H1 (cell line): ENCODE measurements at regions not wholly inside any gene's neighbourhood (a gene's known extent, or its start where the extent isn't known, plus 50 kb on each side); places are given as distances from the start of the nearest gene placed in this dataset.
"Not testable (repeated sequence)": the region's sequence is repeated elsewhere in the genome, so short reads cannot be mapped to it uniquely, and the experiment has no call there.

Experiments
- CTCF ChIA-PET: fragments of 300-600 bp; sonication (Branson Sonifier 250); formaldehyde crosslinking; loops from one replicate; lab custom pipeline; 2021; ENCODE audit not compliant: partially characterized antibody; lab: Charles Lee
- POLR2A ChIA-PET: fragments of 300-600 bp; sonication (Branson Sonifier 250); formaldehyde crosslinking; loops from one replicate; lab custom pipeline; 2021; ENCODE audit warnings: inconsistent platforms; ENCODE audit not compliant: partially characterized antibody; lab: Charles Lee
- DNase-seq, 2 experiments: peaks; one replicate each; pipeline versions ENCODE4 v3.0.0 to v3.0.0-alpha.2; 2010 to 2022; ENCODE audit warnings: low spot score in 2 of 2, low read depth in 1 of 2, mixed read lengths in 1 of 2
- FAIRE-seq: peaks from 2 replicates; lab custom pipeline; 2011; peaks lifted over from hg19 to GRCh38; lab: Jason Lieb, UNC
- H2AFZ ChIP-seq: 2 replicates; pipeline ENCODE4 v1.8.1; 2012; ENCODE audit warnings: low read length, inconsistent platforms
- H2AK5ac ChIP-seq: 2 replicates; pipeline ENCODE4 v1.6.1; 2013; ENCODE audit warnings: low read depth, low read length
- H2BK120ac ChIP-seq: replicated peaks from 2 replicates; pipeline ENCODE3; 2013; ENCODE audit warnings: low read depth, low read length, inconsistent platforms
- H2BK12ac ChIP-seq: 2 replicates; pipeline ENCODE4 v1.6.1; 2013; ENCODE audit warnings: low read depth, low read length
- H2BK15ac ChIP-seq: 2 replicates; pipeline ENCODE4 v1.6.1; 2013; ENCODE audit warnings: low read length
- H2BK20ac ChIP-seq: 2 replicates; pipeline ENCODE4 v1.6.1; 2013; ENCODE audit warnings: low read length
- H2BK5ac ChIP-seq: 2 replicates; pipeline ENCODE4 v1.6.1; 2013; ENCODE audit warnings: low read depth, low read length
- H3K14ac ChIP-seq: 2 replicates; pipeline ENCODE4 v1.6.1; 2013; ENCODE audit warnings: inconsistent platforms; ENCODE audit not compliant: insufficient read length
- H3K18ac ChIP-seq: 2 replicates; pipeline ENCODE4 v1.6.1; 2013; ENCODE audit warnings: low read length; ENCODE audit errors: extremely low read depth
- H3K23ac ChIP-seq: 2 replicates; pipeline ENCODE4 v1.6.1; 2013; ENCODE audit warnings: inconsistent platforms; ENCODE audit not compliant: insufficient read length
- H3K23me2 ChIP-seq: 2 replicates; pipeline ENCODE4 v1.6.1; 2013; ENCODE audit warnings: low read depth, low read length
- H3K27ac ChIP-seq: 2 replicates; pipeline ENCODE4 v1.6.1; 2011; ENCODE audit warnings: low read depth, low read length, inconsistent platforms
- H3K27me3 ChIP-seq, 4 experiments: replicated peaks in 1 of 4; 1 replicate in 1 of 4; 2 replicates in 3 of 4; pipeline versions ENCODE4 v1.6.1 to v1.8.1; 2011 to 2013; ENCODE audit warnings: low read length in 3 of 4, mild to moderate bottlenecking in 3 of 4, inconsistent platforms in 2 of 4, mixed read lengths in 2 of 4, moderate library complexity in 1 of 4; ENCODE audit not compliant: control insufficient read depth in 3 of 4, insufficient read depth in 3 of 4; ENCODE audit errors: extremely low read depth in 1 of 4
- H3K36me3 ChIP-seq, 4 experiments: 2 replicates each; pipeline versions ENCODE4 v1.6.1 to v1.8.1; 2011 to 2013; ENCODE audit warnings: mild to moderate bottlenecking in 4 of 4, low read length in 3 of 4, moderate library complexity in 2 of 4, control low read depth in 1 of 4, inconsistent platforms in 1 of 4; ENCODE audit not compliant: insufficient read depth in 4 of 4, control insufficient read depth in 2 of 4
- H3K4ac ChIP-seq: replicated peaks from 2 replicates; pipeline ENCODE3; 2013; ENCODE audit warnings: low read length, low read depth, mixed read lengths, inconsistent platforms; ENCODE audit not compliant: insufficient read length
- H3K4me1 ChIP-seq, 4 experiments: replicated peaks in 1 of 4; 1 replicate in 1 of 4; 2 replicates in 3 of 4; pipeline versions ENCODE4 v1.6.1 to v1.8.1; 2011 to 2013; ENCODE audit warnings: low read length in 3 of 4, inconsistent platforms in 2 of 4, mixed read lengths in 1 of 4; ENCODE audit not compliant: insufficient read depth in 4 of 4, control insufficient read depth in 3 of 4
- H3K4me2 ChIP-seq, 2 experiments: 2 replicates each; pipeline versions ENCODE4 v1.6.1 to v1.8.1; 2011 to 2013; ENCODE audit warnings: low read depth in 2 of 2, low read length in 2 of 2, control low read depth in 1 of 2, inconsistent platforms in 1 of 2, mild to moderate bottlenecking in 1 of 2; ENCODE audit not compliant: insufficient read depth in 1 of 2
- H3K4me3 ChIP-seq, 4 experiments: fragments of 200-600, 300-600 bp in 1 of 4; sonication (generic), shearing (Covaris generic), sonication (Bioruptor Twin) in 1 of 4; 2 replicates each; pipeline versions ENCODE4 v1.5.1 to v1.8.1; 2011 to 2016; ENCODE audit warnings: low read length in 4 of 4, low read depth in 3 of 4, control low read depth in 2 of 4, inconsistent platforms in 2 of 4, mild to moderate bottlenecking in 2 of 4, mixed read lengths in 1 of 4, moderate library complexity in 1 of 4; ENCODE audit not compliant: insufficient read depth in 2 of 4; ENCODE audit errors: extremely low read depth in 1 of 4
- H3K56ac ChIP-seq: replicated peaks from 2 replicates; pipeline ENCODE3; 2013; ENCODE audit warnings: low read depth, mild to moderate bottlenecking, mixed read lengths, low read length, inconsistent platforms; ENCODE audit not compliant: insufficient read length
- H3K79me1 ChIP-seq: 2 replicates; pipeline ENCODE4 v1.6.1; 2013; ENCODE audit warnings: low read depth, low read length, control low read depth
- H3K79me2 ChIP-seq, 2 experiments: 2 replicates each; pipeline versions ENCODE4 v1.6.1 to v1.8.1; 2012 to 2013; ENCODE audit warnings: low read length in 2 of 2, mild to moderate bottlenecking in 2 of 2, inconsistent platforms in 1 of 2; ENCODE audit not compliant: insufficient read depth in 2 of 2, control insufficient read depth in 1 of 2
- H3K9ac ChIP-seq, 4 experiments: replicated peaks in 1 of 4; 1 replicate in 1 of 4; 2 replicates in 3 of 4; pipeline versions ENCODE4 v1.6.1 to v1.8.1; 2011 to 2013; ENCODE audit warnings: low read depth in 3 of 4, low read length in 3 of 4, control low read depth in 2 of 4, mild to moderate bottlenecking in 2 of 4, moderate library complexity in 2 of 4, inconsistent platforms in 1 of 4; ENCODE audit errors: extremely low read depth in 1 of 4
- H3K9me3 ChIP-seq, 2 experiments: 2 replicates each; pipeline versions ENCODE4 v1.6.1 to v1.8.1; 2012 to 2013; ENCODE audit warnings: mild to moderate bottlenecking in 2 of 2, moderate library complexity in 2 of 2, control low read depth in 1 of 2, inconsistent platforms in 1 of 2, low read depth in 1 of 2, low read length in 1 of 2, mixed read lengths in 1 of 2; ENCODE audit not compliant: insufficient read depth in 2 of 2
- H4K20me1 ChIP-seq, 2 experiments: replicated peaks in 1 of 2; 2 replicates each; pipeline versions ENCODE3 to v1.8.1; 2011 to 2013; ENCODE audit warnings: inconsistent platforms in 2 of 2, low read length in 2 of 2, mild to moderate bottlenecking in 1 of 2; ENCODE audit not compliant: insufficient read depth in 2 of 2, control insufficient read depth in 1 of 2
- H4K5ac ChIP-seq: 2 replicates; pipeline ENCODE4 v1.6.1; 2013; ENCODE audit warnings: low read length, low read depth, mixed read lengths, inconsistent platforms; ENCODE audit not compliant: insufficient read length
- H4K8ac ChIP-seq: 2 replicates; pipeline ENCODE4 v1.8.0; 2013; ENCODE audit warnings: mild to moderate bottlenecking, moderate library complexity, low read length, inconsistent platforms; ENCODE audit not compliant: insufficient read depth; ENCODE audit errors: extremely low read depth
- H4K91ac ChIP-seq: replicated peaks from 2 replicates; pipeline ENCODE3; 2013; ENCODE audit warnings: low read length, mixed read lengths, inconsistent platforms; ENCODE audit not compliant: insufficient read length
- WGBS, 2 experiments: shearing (Covaris generic) in 1 of 2; methylation state at CpG; one replicate each; pipeline versions ENCODE4 v1.1.6 to v1.1.7; 2013 to 2015; ENCODE audit warnings: low lambda C conversion rate in 2 of 2, mixed read lengths in 2 of 2, inconsistent platforms in 1 of 2, low coverage in 1 of 2, missing lambda C conversion rate in 1 of 2; ENCODE audit not compliant: insufficient replicate concordance in 2 of 2, insufficient coverage in 1 of 2, insufficient read length in 1 of 2; ENCODE audit errors: extremely low coverage in 1 of 2, missing lambda C conversion rate in 1 of 2; 5-methylcytosine and 5-hydroxymethylcytosine counted together

DNA sequence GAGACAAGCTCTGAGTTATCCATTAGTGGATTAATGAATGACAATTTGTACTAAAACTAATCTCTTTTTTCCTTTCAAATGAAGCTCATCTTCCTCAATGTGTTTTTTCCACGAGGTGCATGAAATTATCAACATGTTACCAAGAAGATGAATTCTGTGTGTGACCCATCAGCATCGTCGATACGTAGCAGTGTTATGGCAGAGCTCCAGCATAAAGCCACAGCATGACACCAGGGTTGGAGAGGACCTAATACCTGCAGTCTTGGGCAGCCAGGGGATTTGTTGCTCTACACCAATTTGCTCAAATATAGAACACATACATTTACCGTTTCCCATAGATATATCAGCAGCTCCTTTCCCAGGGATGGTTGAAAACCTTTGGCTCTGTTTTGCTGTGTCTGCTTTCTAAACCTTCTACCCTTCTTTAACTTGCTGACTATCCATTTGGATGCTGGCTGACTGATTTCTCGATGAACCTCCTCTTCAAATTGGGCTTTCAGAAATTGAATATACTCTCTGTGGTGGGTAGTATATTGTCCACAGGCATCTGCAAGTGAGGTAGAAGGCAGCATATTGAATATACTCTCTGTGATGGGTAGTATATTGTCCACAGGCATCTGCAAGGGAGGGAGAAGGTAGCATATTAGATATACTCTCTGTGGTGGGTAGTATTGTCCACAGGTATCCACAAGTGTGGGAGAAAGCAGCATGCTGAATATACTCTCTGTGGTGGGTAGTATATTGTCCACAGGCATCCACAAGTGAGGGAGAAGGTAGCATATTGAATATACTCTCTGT, 787.4 kb upstream of the TPTE start:
- DNase-seq, H3K4ac ChIP-seq, H2BK5ac ChIP-seq, H2BK20ac ChIP-seq, H2AK5ac ChIP-seq, H3K23me2 ChIP-seq, H4K20me1 ChIP-seq, H3K56ac ChIP-seq, H3K14ac ChIP-seq, H2AFZ ChIP-seq, H4K8ac ChIP-seq, H3K27me3 ChIP-seq, H3K9ac ChIP-seq, FAIRE-seq, H3K4me1 ChIP-seq, POLR2A ChIA-PET, H4K5ac ChIP-seq, H2BK12ac ChIP-seq, H3K79me1 ChIP-seq, H3K79me2 ChIP-seq, H2BK15ac ChIP-seq, H3K36me3 ChIP-seq, H3K4me2 ChIP-seq, H3K4me3 ChIP-seq, CTCF ChIA-PET, H3K23ac ChIP-seq, H4K91ac ChIP-seq, H3K27ac ChIP-seq, H3K18ac ChIP-seq, H2BK120ac ChIP-seq: not testable (repeated sequence)
- H3K9me3 ChIP-seq = peaks cover 61 to 75% of the 10 kb centered on the region in 2 experiments
- 82% methylated on average over 6 of the region's 6 CpGs; no CpG with 5 or more reads in 1 of the 2 experiments for WGBS, 2 experiments
